ENCODE measurements at regions not wholly inside any gene's neighbourhood (a gene's known extent, or its start where the extent isn't known, plus 50 kb on each side); places are given as distances from the start of the nearest gene placed in this dataset.
A peak's percentile ranks its signal among the peaks of the same experiment; 100 is the strongest.

DNA sequence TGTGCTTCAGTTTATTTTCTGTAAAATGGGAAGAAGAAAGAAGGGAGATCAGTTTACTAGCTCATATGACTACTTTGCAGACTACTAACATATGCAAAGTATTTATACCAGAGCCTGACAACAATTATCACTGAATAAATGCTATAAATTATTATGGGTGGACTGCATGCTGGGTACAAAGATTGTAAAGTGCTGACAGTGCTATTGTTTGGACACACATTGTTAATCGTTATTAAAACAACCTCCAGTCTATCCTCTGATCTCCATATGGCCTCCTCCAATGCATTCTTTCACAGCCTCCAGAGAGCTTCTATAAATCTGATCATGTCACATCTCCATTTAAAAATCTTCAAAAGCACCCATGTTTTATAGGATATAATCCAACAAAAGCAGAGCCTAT lies 90.1 kb upstream of the HS3ST1 start:
- Histone ChIP-seq H3K9ac (ENCODE audit: insufficient read depth in 1 of 2, low read depth in 2 of 2, low read length in 2 of 2) (no peak overlapping the region), H3K4me2 (ENCODE audit: insufficient read depth, low read length) (no peak overlapping the region), H4K20me1 (replicated peaks; ENCODE audit: control insufficient read depth, insufficient read depth, low read length) (no peaks in the 10 kb centered on the region), H2AFZ (ENCODE audit: low read depth, low read length) (no peak overlapping the region), H3K4me1 (replicated peaks in 1 of 2; ENCODE audit: control insufficient read depth in 2 of 2, insufficient read depth in 2 of 2, low read length in 2 of 2) (no peaks in the 10 kb centered on the region), H3K27me3 (ENCODE audit: control insufficient read depth in 2 of 2, insufficient read depth in 2 of 2, low read length in 2 of 2) (no peaks in the 10 kb centered on the region), H3K27ac (ENCODE audit: extremely low read depth, low read depth, low read length) (no peak overlapping the region), H3K36me3 (ENCODE audit: control insufficient read depth, insufficient read depth, low read length) (no peaks in the 10 kb centered on the region), H3K4me3 (no peak overlapping the region), H3K9me3 (replicated peaks; ENCODE audit: control insufficient read depth, insufficient read depth, low read depth, low read length) (no peaks in the 10 kb centered on the region), H3K79me2 (ENCODE audit: control insufficient read depth, insufficient read depth, low read length) (no peaks in the 10 kb centered on the region), H3K9me1 (ENCODE audit: control insufficient read depth, insufficient read depth, low read length) (no peaks in the 10 kb centered on the region)
- no peak for ATAC-seq
- ChIA-PET CTCF (ENCODE audit: low intra/inter-chr PET ratio) (no interaction called here), POLR2A (no interaction called here)
- no peak for DNase-seq (ENCODE audit: extremely low read depth in 1 of 4, low spot score in 3 of 4)
- WGBS (ENCODE audit: insufficient coverage, low coverage, missing lambda C conversion rate): 0% methylated on average over 1 of the region's 1 CpG
- intact Hi-C loops (cut with micrococcal nuclease) (no loop called here), in situ Hi-C loops (cut with MboI) (no loop called here)
- BruUV-seq (replicated peaks): no TSS peak
- TF ChIP-seq MAFF (IDR thresholded peaks at IDR 0.05; ENCODE audit: low read length): peak; percentile 21; the same call in 1 of the 2 replicates
- TF ChIP-seq MAFK (IDR thresholded peaks at IDR 0.05; ENCODE audit: low read length): 0 out of 2 replicates have a peak, but pooled peaks have one; percentile 16
- TF ChIP-seq RUNX1 (IDR thresholded peaks at IDR 0.05; ENCODE audit: low read depth): no peak
- FAIRE-seq: no peak

- Histone ChIP-seq H2AFZ (ENCODE audit: low read depth, low read length) (no peak overlapping the region), H3K9me3 (replicated peaks; ENCODE audit: control insufficient read depth, insufficient read depth, low read depth, low read length) (no peaks in the 10 kb centered on the region), H3K79me2 (ENCODE audit: control insufficient read depth, insufficient read depth, low read length) (no peaks in the 10 kb centered on the region), H3K4me1 (replicated peaks in 1 of 2; ENCODE audit: control insufficient read depth in 2 of 2, insufficient read depth in 2 of 2, low read length in 2 of 2) (no peaks in the 10 kb centered on the region), H3K27me3 (ENCODE audit: control insufficient read depth in 2 of 2, insufficient read depth in 2 of 2, low read length in 2 of 2) (no peaks in the 10 kb centered on the region), H3K4me3 (no peak overlapping the region), H3K9ac (ENCODE audit: insufficient read depth in 1 of 2, low read depth in 2 of 2, low read length in 2 of 2) (no peak overlapping the region), H4K20me1 (replicated peaks; ENCODE audit: control insufficient read depth, insufficient read depth, low read length) (no peaks in the 10 kb centered on the region), H3K9me1 (ENCODE audit: control insufficient read depth, insufficient read depth, low read length) (no peaks in the 10 kb centered on the region), H3K36me3 (ENCODE audit: control insufficient read depth, insufficient read depth, low read length) (no peaks in the 10 kb centered on the region), H3K4me2 (ENCODE audit: insufficient read depth, low read length) (no peak overlapping the region), H3K27ac (ENCODE audit: extremely low read depth, low read depth, low read length) (no peak overlapping the region)
- intact Hi-C loops (cut with micrococcal nuclease) (no loop called here), in situ Hi-C loops (cut with MboI) (no loop called here)
- no TSS peak for BruUV-seq (replicated peaks)
- no peak for FAIRE-seq
- no peak for DNase-seq (ENCODE audit: extremely low read depth in 1 of 4, low spot score in 3 of 4)
- ChIA-PET CTCF (ENCODE audit: low intra/inter-chr PET ratio) (no interaction called here), POLR2A (no interaction called here)
- no peak for ATAC-seq
- 2% methylated on average over 11 of the region's 11 CpGs for WGBS (ENCODE audit: insufficient coverage, low coverage, missing lambda C conversion rate)
- TF ChIP-seq TCF15 (CRISPR knock-in tag; IDR thresholded peaks at IDR 0.05) (no peak), ZBTB5 (IDR thresholded peaks at IDR 0.05) (no peak), ZNF444 (CRISPR knock-in tag; IDR thresholded peaks at IDR 0.05) (no peak), ILK (tag; IDR thresholded peaks at IDR 0.05; ENCODE audit: borderline replicate concordance, low read depth) (no peak), ZNF3 (CRISPR knock-in tag; IDR thresholded peaks at IDR 0.05) (no peak), BRF2 (IDR thresholded peaks at IDR 0.05; ENCODE audit: borderline replicate concordance, insufficient read depth, insufficient read length) (no peak), ZNF280A (IDR thresholded peaks at IDR 0.05; ENCODE audit: low read depth, partially characterized antibody) (no peak)
- TF ChIP-seq, protein P1, sequence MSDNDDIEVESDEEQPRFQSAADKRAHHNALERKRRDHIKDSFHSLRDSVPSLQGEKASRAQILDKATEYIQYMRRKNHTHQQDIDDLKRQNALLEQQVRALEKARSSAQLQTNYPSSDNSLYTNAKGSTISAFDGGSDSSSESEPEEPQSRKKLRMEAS (CRISPR knock-in tag; IDR thresholded peaks at IDR 0.05): no peak
Observed at GRCh38 chr4:11514779-11515419, 86.2 kb upstream of the HS3ST1 start.

Data from K562 (cell line).